ENCODE measurements at regions not wholly inside any gene's neighbourhood (a gene's known extent, or its start where the extent isn't known, plus 50 kb on each side); places are given as distances from the start of the nearest gene placed in this dataset.

GRCh38 chr4:127505203-127505602 lies 127.6 kb upstream of the INTU start:
- TF ChIP-seq CTCF (IDR thresholded peaks at IDR 0.05): no peak
- no peak for TF ChIP-seq POLR2A (IDR thresholded peaks at IDR 0.05)

All from lower leg skin (tissue), 3 donors.